ENCODE measurements at regions not wholly inside any gene's neighbourhood (a gene's known extent, or its start where the extent isn't known, plus 50 kb on each side); places are given as distances from the start of the nearest gene placed in this dataset.

DNA sequence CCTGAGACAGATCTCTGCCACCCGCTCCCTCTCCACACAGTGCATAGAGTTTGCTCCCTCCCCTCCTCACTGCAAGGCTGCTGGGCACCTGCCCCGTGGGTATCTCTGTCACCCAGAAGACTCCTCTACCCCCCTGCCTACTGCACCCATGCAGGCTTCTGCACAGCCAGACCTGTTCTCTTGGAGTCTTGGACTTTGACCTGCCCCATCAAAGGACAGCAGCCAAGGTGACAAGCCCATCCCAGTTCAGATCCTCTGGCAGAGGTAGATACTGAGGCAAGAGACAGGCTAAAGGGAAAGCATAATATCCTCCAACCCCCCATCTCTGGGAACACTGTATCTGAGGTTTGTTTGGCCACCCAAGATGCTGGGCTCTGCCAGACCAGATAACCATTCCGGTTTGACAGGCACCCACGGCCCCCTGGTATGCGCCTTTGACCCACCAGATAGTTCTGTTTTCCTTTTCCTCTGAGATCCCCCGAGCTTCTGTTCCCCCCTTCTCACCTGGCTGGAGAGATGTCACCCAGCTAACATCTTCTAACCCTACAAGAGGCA is 239.6 kb downstream of the SOX9 start:
- Histone ChIP-seq H3K27ac (ENCODE audit: low read depth in 1 of 2, low read length in 2 of 2) (no peak overlapping the region), H2AFZ (ENCODE audit: insufficient read depth, low read depth, low read length, poor library complexity, severe bottlenecking) (no peak overlapping the region), H3K79me2 (ENCODE audit: insufficient read depth, low read length) (no peaks in the 10 kb centered on the region), H4K20me1 (ENCODE audit: insufficient read depth, low read length) (no peaks in the 10 kb centered on the region), H3K9ac (ENCODE audit: insufficient read depth, low read length, poor library complexity, severe bottlenecking) (no peak overlapping the region), H3K27me3 (ENCODE audit: control insufficient read depth in 2 of 2, insufficient read depth in 2 of 2, low read length in 2 of 2) (no peaks in the 10 kb centered on the region), H3K36me3 (replicated peaks in 1 of 2; ENCODE audit: control insufficient read depth in 1 of 2, insufficient read depth in 2 of 2, low read length in 2 of 2) (no peaks in the 10 kb centered on the region), H3K9me3 (replicated peaks in 1 of 2; ENCODE audit: control insufficient read depth in 1 of 2, insufficient read depth in 1 of 2, low read length in 2 of 2) (peaks cover 3 to 4% of the 10 kb centered on the region in 2 donors), H3K4me1 (ENCODE audit: control insufficient read depth in 1 of 2, insufficient read depth in 2 of 2, low read length in 2 of 2) (no peaks in the 10 kb centered on the region), H3K4me2 (replicated peaks; ENCODE audit: extremely low read depth, low read length, poor library complexity, severe bottlenecking) (no peak overlapping the region), H3K4me3 (replicated peaks in 1 of 3; ENCODE audit: low read depth in 2 of 3, low read length in 3 of 3) (no peak overlapping the region)
- no peak overlapping the region for H3K4me3 Mint-ChIP-seq
- no peaks in the 10 kb centered on the region for H3K4me1 Mint-ChIP-seq
- intact Hi-C loops (cut with micrococcal nuclease), result no loop called here
- peaks cover 5 to 25% (median 14%) of the 10 kb centered on the region in 7 donors for H3K9me3 Mint-ChIP-seq
- peaks cover 0 to 3% (median 1%) of the 10 kb centered on the region in 3 donors for H3K27me3 Mint-ChIP-seq (ENCODE audit: low read depth in 3 of 3)
- no peak for DNase-seq
- TF ChIP-seq, protein P1, sequence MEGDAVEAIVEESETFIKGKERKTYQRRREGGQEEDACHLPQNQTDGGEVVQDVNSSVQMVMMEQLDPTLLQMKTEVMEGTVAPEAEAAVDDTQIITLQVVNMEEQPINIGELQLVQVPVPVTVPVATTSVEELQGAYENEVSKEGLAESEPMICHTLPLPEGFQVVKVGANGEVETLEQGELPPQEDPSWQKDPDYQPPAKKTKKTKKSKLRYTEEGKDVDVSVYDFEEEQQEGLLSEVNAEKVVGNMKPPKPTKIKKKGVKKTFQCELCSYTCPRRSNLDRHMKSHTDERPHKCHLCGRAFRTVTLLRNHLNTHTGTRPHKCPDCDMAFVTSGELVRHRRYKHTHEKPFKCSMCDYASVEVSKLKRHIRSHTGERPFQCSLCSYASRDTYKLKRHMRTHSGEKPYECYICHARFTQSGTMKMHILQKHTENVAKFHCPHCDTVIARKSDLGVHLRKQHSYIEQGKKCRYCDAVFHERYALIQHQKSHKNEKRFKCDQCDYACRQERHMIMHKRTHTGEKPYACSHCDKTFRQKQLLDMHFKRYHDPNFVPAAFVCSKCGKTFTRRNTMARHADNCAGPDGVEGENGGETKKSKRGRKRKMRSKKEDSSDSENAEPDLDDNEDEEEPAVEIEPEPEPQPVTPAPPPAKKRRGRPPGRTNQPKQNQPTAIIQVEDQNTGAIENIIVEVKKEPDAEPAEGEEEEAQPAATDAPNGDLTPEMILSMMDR (IDR thresholded peaks at IDR 0.05), result no peak
- H3K27ac Mint-ChIP-seq, result no peak overlapping the region
- no peaks in the 10 kb centered on the region for H3K36me3 Mint-ChIP-seq
- WGBS (ENCODE audit: insufficient coverage), result 66% methylated on average over 5 of the region's 6 CpGs

DNA sequence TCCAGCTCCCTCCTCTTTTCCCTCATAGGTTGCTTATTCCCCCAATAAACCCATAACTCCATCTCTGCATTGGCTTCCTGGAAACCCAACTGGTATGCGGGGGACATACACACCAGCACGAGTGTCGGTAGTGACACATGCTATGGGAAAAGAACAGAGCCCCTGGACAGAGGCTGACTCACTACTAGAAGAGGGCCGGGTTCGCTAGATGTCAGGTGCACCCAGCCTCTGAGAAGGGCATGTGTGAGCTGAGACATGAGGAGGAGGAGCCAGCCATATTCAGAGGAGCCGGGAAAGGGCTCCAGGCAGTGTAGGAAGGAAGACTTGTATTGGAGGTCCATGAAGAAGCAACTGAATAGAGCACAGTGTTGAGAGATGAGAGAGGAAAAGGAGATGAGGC is 241.1 kb downstream of the SOX9 start:
- no peak overlapping the region for H3K4me3 Mint-ChIP-seq
- H3K27ac ChIP-seq (ENCODE audit: low read depth in 1 of 2, low read length in 2 of 2), result no peak overlapping the region
- peaks cover 2 to 24% (median 14%) of the 10 kb centered on the region in 7 donors for H3K9me3 Mint-ChIP-seq
- H2AFZ ChIP-seq (ENCODE audit: insufficient read depth, low read depth, low read length, poor library complexity, severe bottlenecking), result no peak overlapping the region
- H3K4me1 ChIP-seq (ENCODE audit: control insufficient read depth in 1 of 2, insufficient read depth in 2 of 2, low read length in 2 of 2), result no peaks in the 10 kb centered on the region
- H3K27ac Mint-ChIP-seq, result no peak overlapping the region
- no peak overlapping the region for H3K9ac ChIP-seq (ENCODE audit: insufficient read depth, low read length, poor library complexity, severe bottlenecking)
- TF ChIP-seq, protein P1 (IDR thresholded peaks at IDR 0.05), result no peak
- peaks cover 0 to 6% of the 10 kb centered on the region in 2 donors for H3K9me3 ChIP-seq (replicated peaks in 1 of 2; ENCODE audit: control insufficient read depth in 1 of 2, insufficient read depth in 1 of 2, low read length in 2 of 2)
- no peaks in the 10 kb centered on the region for H3K4me1 Mint-ChIP-seq
- no peaks in the 10 kb centered on the region for H3K36me3 Mint-ChIP-seq
- DNase-seq, result no peak
- H3K36me3 ChIP-seq (replicated peaks in 1 of 2; ENCODE audit: control insufficient read depth in 1 of 2, insufficient read depth in 2 of 2, low read length in 2 of 2), result no peaks in the 10 kb centered on the region
- H3K79me2 ChIP-seq (ENCODE audit: insufficient read depth, low read length), result no peaks in the 10 kb centered on the region
- no peak overlapping the region for H3K4me2 ChIP-seq (replicated peaks; ENCODE audit: extremely low read depth, low read length, poor library complexity, severe bottlenecking)
- H3K4me3 ChIP-seq (replicated peaks in 1 of 3; ENCODE audit: low read depth in 2 of 3, low read length in 3 of 3), result no peak overlapping the region
- intact Hi-C loops (cut with micrococcal nuclease), result no loop called here
- H3K27me3 Mint-ChIP-seq (ENCODE audit: low read depth in 3 of 3), result peaks cover 0 to 3% (median 1%) of the 10 kb centered on the region in 3 donors
- WGBS (ENCODE audit: insufficient coverage), result 92% methylated on average over 6 of the region's 6 CpGs
- no peaks in the 10 kb centered on the region for H3K27me3 ChIP-seq (ENCODE audit: control insufficient read depth in 2 of 2, insufficient read depth in 2 of 2, low read length in 2 of 2)
- H4K20me1 ChIP-seq (ENCODE audit: insufficient read depth, low read length), result no peaks in the 10 kb centered on the region
